ENCODE measurements at regions not wholly inside any gene's neighbourhood (a gene's known extent, or its start where the extent isn't known, plus 50 kb on each side); places are given as distances from the start of the nearest gene placed in this dataset.
"Not testable (repeated sequence)": the region's sequence is repeated elsewhere in the genome, so short reads cannot be mapped to it uniquely, and the experiment has no call there.

DNA sequence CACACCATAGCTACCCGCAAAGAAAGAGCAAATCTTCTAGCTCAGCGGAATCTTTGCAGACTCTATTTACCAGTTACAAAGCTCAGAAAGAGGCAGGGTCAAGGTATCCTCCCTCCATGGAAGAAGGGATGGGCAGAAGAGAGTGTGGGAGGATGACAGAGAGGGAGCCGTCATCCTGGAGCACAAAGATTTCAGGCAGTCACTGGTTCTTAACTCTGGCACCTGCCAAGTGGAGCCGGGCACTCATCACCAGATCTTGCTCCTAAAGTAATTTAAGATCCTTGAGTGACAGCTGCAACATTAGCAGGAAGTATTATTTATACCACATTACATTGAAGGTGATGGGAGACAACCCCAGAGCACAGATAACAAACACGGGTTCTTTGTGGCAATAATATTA lies 102.5 kb upstream of the NBPF26 start:
- H3K9me3 ChIP-seq (ENCODE audit: control insufficient read depth, low read depth, low read length); H3K27me3 ChIP-seq (ENCODE audit: control insufficient read depth, insufficient read depth, low read length); H3K9ac ChIP-seq (ENCODE audit: low read length); H3K4me1 ChIP-seq (ENCODE audit: control insufficient read depth, low read depth, low read length); H3K27ac ChIP-seq (ENCODE audit: low read length); H3K36me3 ChIP-seq (ENCODE audit: control insufficient read depth, low read depth, low read length); H3K4me3 ChIP-seq (ENCODE audit: low read length): not testable (repeated sequence)

DNA sequence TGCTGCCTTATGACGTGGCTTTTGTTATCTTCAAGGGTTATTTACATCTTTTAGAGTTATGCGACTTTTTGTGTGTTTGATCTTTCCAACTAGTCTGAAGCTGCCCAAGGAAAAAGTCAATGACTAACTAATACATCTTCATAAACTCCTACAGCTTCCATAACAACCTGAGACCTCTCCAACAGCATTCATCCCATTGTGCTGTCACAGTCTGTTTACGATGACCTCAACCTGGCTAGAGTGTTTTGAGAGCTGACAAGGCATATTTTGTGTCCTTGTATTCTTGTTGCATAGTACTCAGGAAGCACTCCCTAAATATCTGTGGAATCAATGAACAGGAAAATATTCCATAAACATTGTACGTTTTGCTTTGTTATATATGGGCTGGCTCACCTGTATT lies 100.2 kb upstream of the NBPF26 start:
- H3K9ac ChIP-seq (ENCODE audit: low read length); H3K4me3 ChIP-seq (ENCODE audit: low read length); H3K9me3 ChIP-seq (ENCODE audit: control insufficient read depth, low read depth, low read length); H3K36me3 ChIP-seq (ENCODE audit: control insufficient read depth, low read depth, low read length); H3K27ac ChIP-seq (ENCODE audit: low read length); H3K4me1 ChIP-seq (ENCODE audit: control insufficient read depth, low read depth, low read length); H3K27me3 ChIP-seq (ENCODE audit: control insufficient read depth, insufficient read depth, low read length): not testable (repeated sequence)

GRCh38 chr1:120624565-120625064 lies 99.1 kb upstream of the NBPF26 start:
- not testable (repeated sequence) for H3K9ac ChIP-seq (ENCODE audit: low read length); H3K27ac ChIP-seq (ENCODE audit: low read length)

DNA sequence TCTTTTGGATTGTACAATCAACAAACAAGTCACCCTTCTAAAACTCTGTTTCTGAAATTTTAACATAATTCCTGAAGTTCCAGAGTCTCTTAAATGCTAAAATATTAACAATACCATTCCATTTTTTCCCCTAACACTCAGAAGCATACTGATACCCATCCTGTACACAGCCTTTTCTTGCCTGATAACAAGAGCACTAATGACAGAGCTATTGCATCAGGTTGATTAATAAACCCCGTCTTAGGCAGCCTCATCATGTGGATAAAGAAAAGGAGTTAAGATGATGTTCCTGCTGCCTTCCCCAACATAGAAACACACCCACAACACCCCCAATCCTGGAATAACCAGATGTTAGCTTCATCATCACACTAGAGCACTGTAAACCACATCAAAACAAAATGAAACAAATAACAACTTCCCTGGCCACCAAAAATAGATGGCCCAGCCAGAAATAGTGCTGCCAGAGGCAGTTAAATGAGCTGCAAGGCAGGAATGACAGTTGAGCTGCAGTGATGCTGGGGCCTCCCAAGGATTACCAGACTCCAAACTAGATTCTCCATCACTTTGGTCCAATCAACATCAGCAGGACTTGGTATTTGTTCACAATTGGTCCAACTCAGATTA lies 93.8 kb upstream of the NBPF26 start:
- not testable (repeated sequence) for H3K9ac ChIP-seq (ENCODE audit: low read length)

More at GRCh38 chr1:120624565-120625064, 99.1 kb upstream of the NBPF26 start:
- not testable (repeated sequence) for H3K4me1 ChIP-seq (ENCODE audit: control insufficient read depth, low read depth, low read length); H3K9me3 ChIP-seq (ENCODE audit: control insufficient read depth, low read depth, low read length); H3K36me3 ChIP-seq (ENCODE audit: control insufficient read depth, low read depth, low read length); H3K4me3 ChIP-seq (ENCODE audit: low read length); H3K27me3 ChIP-seq (ENCODE audit: control insufficient read depth, insufficient read depth, low read length)

DNA sequence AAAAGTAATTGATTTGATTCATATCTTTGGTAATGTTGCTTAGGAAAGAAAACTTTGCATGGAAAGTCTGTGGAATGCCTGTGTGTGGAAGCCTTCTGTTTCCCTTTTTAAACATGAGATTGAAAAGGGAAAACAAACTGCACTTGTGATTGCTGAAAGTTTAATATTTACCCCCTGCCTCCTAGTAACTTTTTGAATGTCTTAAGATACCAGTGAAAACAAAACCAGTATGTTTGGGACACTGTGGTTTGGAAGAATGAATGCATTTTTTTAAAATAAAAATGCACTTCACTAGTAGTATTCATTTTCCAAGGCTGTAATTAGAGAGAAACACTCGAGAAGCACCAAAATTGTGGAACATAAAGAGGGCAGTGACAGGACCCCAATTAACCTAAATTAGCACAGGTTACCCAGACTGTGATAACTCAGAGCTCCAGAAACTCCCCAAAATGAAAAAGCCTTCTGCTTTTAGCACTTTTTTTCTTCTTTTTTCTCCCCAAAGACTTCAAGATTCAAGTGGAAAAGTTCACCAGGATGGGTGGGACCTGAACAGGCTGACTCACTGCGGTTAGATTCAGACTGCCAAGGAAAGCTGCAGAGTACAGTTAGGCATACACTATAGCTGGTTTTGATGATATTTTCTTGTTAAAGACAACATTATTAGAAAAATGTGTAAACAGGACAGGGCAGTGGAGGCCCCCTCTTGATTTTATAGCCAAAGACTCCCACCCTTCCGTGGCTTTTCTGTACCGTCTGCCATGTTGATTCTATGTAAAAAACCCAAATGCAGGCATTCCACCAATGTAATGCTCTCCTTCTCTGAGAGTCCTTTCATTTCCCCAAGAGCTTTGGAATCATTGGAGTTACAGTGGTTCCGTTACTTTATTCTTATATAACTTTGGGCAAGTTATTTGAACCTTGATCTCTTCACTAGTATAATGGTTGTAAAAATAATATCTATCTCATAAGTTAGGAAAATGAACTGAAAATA lies 88.6 kb upstream of the NBPF26 start:
- H3K4me3 ChIP-seq (ENCODE audit: low read length); H3K9ac ChIP-seq (ENCODE audit: low read length); H3K9me3 ChIP-seq (ENCODE audit: control insufficient read depth, low read depth, low read length); H3K27me3 ChIP-seq (ENCODE audit: control insufficient read depth, insufficient read depth, low read length); H3K36me3 ChIP-seq (ENCODE audit: control insufficient read depth, low read depth, low read length); H3K27ac ChIP-seq (ENCODE audit: low read length); H3K4me1 ChIP-seq (ENCODE audit: control insufficient read depth, low read depth, low read length): not testable (repeated sequence)

More for the DNA sequence above, 93.8 kb upstream of the NBPF26 start:
- H3K4me1 ChIP-seq (ENCODE audit: control insufficient read depth, low read depth, low read length); H3K36me3 ChIP-seq (ENCODE audit: control insufficient read depth, low read depth, low read length); H3K27ac ChIP-seq (ENCODE audit: low read length); H3K9me3 ChIP-seq (ENCODE audit: control insufficient read depth, low read depth, low read length); H3K27me3 ChIP-seq (ENCODE audit: control insufficient read depth, insufficient read depth, low read length); H3K4me3 ChIP-seq (ENCODE audit: low read length): not testable (repeated sequence)

GRCh38 chr1:120640261-120641013 lies 83.3 kb upstream of the NBPF26 start:
- H3K9ac ChIP-seq (ENCODE audit: low read length); H3K4me3 ChIP-seq (ENCODE audit: low read length); H3K27me3 ChIP-seq (ENCODE audit: control insufficient read depth, insufficient read depth, low read length); H3K36me3 ChIP-seq (ENCODE audit: control insufficient read depth, low read depth, low read length); H3K4me1 ChIP-seq (ENCODE audit: control insufficient read depth, low read depth, low read length); H3K27ac ChIP-seq (ENCODE audit: low read length); H3K9me3 ChIP-seq (ENCODE audit: control insufficient read depth, low read depth, low read length): not testable (repeated sequence)

DNA sequence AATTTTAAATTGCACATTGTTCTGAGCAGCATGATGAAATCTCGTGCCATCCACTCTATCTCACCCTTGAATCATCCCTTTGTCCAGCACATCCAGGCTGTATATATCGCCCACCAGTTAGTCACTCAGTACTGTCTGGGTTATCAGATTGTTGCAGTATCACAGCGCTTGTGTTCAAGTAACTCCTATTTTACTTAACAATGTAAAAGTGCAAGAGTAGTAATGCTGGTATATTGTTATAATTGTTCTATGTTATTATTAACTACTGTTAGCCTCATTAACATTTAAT lies 82.8 kb upstream of the NBPF26 start:
- not testable (repeated sequence) for H3K36me3 ChIP-seq (ENCODE audit: control insufficient read depth, low read depth, low read length); H3K9ac ChIP-seq (ENCODE audit: low read length); H3K9me3 ChIP-seq (ENCODE audit: control insufficient read depth, low read depth, low read length); H3K27ac ChIP-seq (ENCODE audit: low read length); H3K27me3 ChIP-seq (ENCODE audit: control insufficient read depth, insufficient read depth, low read length); H3K4me3 ChIP-seq (ENCODE audit: low read length); H3K4me1 ChIP-seq (ENCODE audit: control insufficient read depth, low read depth, low read length)

GRCh38 chr1:120647182-120647581 lies 76.6 kb upstream of the NBPF26 start:
- not testable (repeated sequence) for H3K9ac ChIP-seq (ENCODE audit: low read length); H3K9me3 ChIP-seq (ENCODE audit: control insufficient read depth, low read depth, low read length); H3K36me3 ChIP-seq (ENCODE audit: control insufficient read depth, low read depth, low read length); H3K4me3 ChIP-seq (ENCODE audit: low read length); H3K27ac ChIP-seq (ENCODE audit: low read length); H3K27me3 ChIP-seq (ENCODE audit: control insufficient read depth, insufficient read depth, low read length); H3K4me1 ChIP-seq (ENCODE audit: control insufficient read depth, low read depth, low read length)

- not testable (repeated sequence) for H3K27ac ChIP-seq (ENCODE audit: low read length); H3K36me3 ChIP-seq (ENCODE audit: control insufficient read depth, low read depth, low read length); H3K4me1 ChIP-seq (ENCODE audit: control insufficient read depth, low read depth, low read length); H3K27me3 ChIP-seq (ENCODE audit: control insufficient read depth, insufficient read depth, low read length); H3K9me3 ChIP-seq (ENCODE audit: control insufficient read depth, low read depth, low read length); H3K4me3 ChIP-seq (ENCODE audit: low read length); H3K9ac ChIP-seq (ENCODE audit: low read length)
These were observed 74.7 kb upstream of the NBPF26 start for GRCh38 chr1:120648915-120649623.

- not testable (repeated sequence) for H3K9ac ChIP-seq (ENCODE audit: low read length); H3K27ac ChIP-seq (ENCODE audit: low read length); H3K27me3 ChIP-seq (ENCODE audit: control insufficient read depth, insufficient read depth, low read length); H3K4me1 ChIP-seq (ENCODE audit: control insufficient read depth, low read depth, low read length); H3K9me3 ChIP-seq (ENCODE audit: control insufficient read depth, low read depth, low read length); H3K4me3 ChIP-seq (ENCODE audit: low read length); H3K36me3 ChIP-seq (ENCODE audit: control insufficient read depth, low read depth, low read length)
These were observed 74.0 kb upstream of the NBPF26 start for GRCh38 chr1:120649730-120650129.

GRCh38 chr1:120654114-120654513 lies 69.6 kb upstream of the NBPF26 start:
- not testable (repeated sequence) for H3K27ac ChIP-seq (ENCODE audit: low read length); H3K4me3 ChIP-seq (ENCODE audit: low read length); H3K9ac ChIP-seq (ENCODE audit: low read length); H3K9me3 ChIP-seq (ENCODE audit: control insufficient read depth, low read depth, low read length); H3K36me3 ChIP-seq (ENCODE audit: control insufficient read depth, low read depth, low read length); H3K4me1 ChIP-seq (ENCODE audit: control insufficient read depth, low read depth, low read length); H3K27me3 ChIP-seq (ENCODE audit: control insufficient read depth, insufficient read depth, low read length)

Data from iPS-18a (cell line).